Smooth muscle cell (in vitro differentiated cells): ENCODE measurements at regions not wholly inside any gene's neighbourhood (a gene's known extent, or its start where the extent isn't known, plus 50 kb on each side); places are given as distances from the start of the nearest gene placed in this dataset.

Source experiments
- DNase-seq: peaks from one replicate; lab custom pipeline; 2025; ENCODE audit not compliant: unreplicated experiment; lab: John Stamatoyannopoulos, UW
- H2AFZ ChIP-seq: fragments of 200-600 bp; sonication (generic); 2 replicates; pipeline ENCODE4 v1.6.0; 2016; ENCODE audit warnings: antibody characterized with exemption, low read depth, mild to moderate bottlenecking
- H3F3A ChIP-seq: fragments of 200-600 bp; sonication (generic); 2 replicates; pipeline ENCODE4 v1.6.0; 2017; ENCODE audit warnings: antibody characterized with exemption, low read depth
- H3K27ac ChIP-seq: fragments of 200-600 bp; sonication (generic); 2 replicates; pipeline ENCODE4 v1.5.1; 2016; ENCODE audit warnings: low read depth, mild to moderate bottlenecking
- H3K27me3 ChIP-seq: fragments of 200-600 bp; sonication (generic); 2 replicates; pipeline ENCODE4 v1.6.1; 2016; ENCODE audit warnings: low read depth, mild to moderate bottlenecking
- H3K36me3 ChIP-seq: fragments of 200-600 bp; sonication (generic); 2 replicates; pipeline ENCODE4 v1.5.1; 2016; ENCODE audit warnings: low read depth
- H3K4me1 ChIP-seq: fragments of 200-600 bp; sonication (generic); 2 replicates; pipeline ENCODE4 v1.5.1; 2016; ENCODE audit warnings: low read depth
- H3K4me2 ChIP-seq: fragments of 200-600 bp; sonication (generic); 2 replicates; pipeline ENCODE4 v1.6.0; 2016; ENCODE audit warnings: mild to moderate bottlenecking
- H3K4me3 ChIP-seq: fragments of 200-600 bp; sonication (generic); 2 replicates; pipeline ENCODE4 v1.5.1; 2016; ENCODE audit warnings: mild to moderate bottlenecking
- H3K79me2 ChIP-seq: fragments of 200-600 bp; sonication (generic); 2 replicates; pipeline ENCODE4 v1.6.0; 2016; ENCODE audit warnings: low read depth, mild to moderate bottlenecking
- H3K9ac ChIP-seq: fragments of 200-600 bp; sonication (generic); 2 replicates; pipeline ENCODE4 v1.6.0; 2016; ENCODE audit warnings: low read depth
- H3K9me3 ChIP-seq: fragments of 200-600 bp; sonication (generic); replicated peaks from 2 replicates; pipeline ENCODE4 v1.5.1; 2016; ENCODE audit warnings: low read depth
- H4K20me1 ChIP-seq: fragments of 200-600 bp; sonication (generic); 2 replicates; pipeline ENCODE4 v1.6.0; 2016; ENCODE audit warnings: low read depth
- CTCF ChIP-seq: fragments of 200-600 bp; sonication (generic); IDR thresholded peaks from 2 replicates; pipeline ENCODE4 v1.5.1; 2017; ENCODE audit warnings: borderline replicate concordance, mild to moderate bottlenecking, antibody characterized with exemption; ENCODE audit not compliant: insufficient read depth, poor library complexity, severe bottlenecking
- WGBS: methylation state at CpG from one replicate; pipeline ENCODE4 v1.1.7; 2016; ENCODE audit warnings: low lambda C conversion rate; 5-methylcytosine and 5-hydroxymethylcytosine counted together

- Histone ChIP-seq H3K27ac (peak overlapping the region; percentile 68), H3K36me3 (no peaks in the 10 kb centered on the region), H3F3A (no peaks in the 10 kb centered on the region), H3K9ac (peak overlapping the region; percentile 82), H3K4me3 (peak overlapping the region; percentile 77), H3K4me1 (peaks cover 6% of the 10 kb centered on the region), H3K9me3 (no peaks in the 10 kb centered on the region), H3K4me2 (peak overlapping the region; percentile 97), H3K27me3 (no peaks in the 10 kb centered on the region), H3K79me2 (no peaks in the 10 kb centered on the region), H2AFZ (peak overlapping the region; percentile 98), H4K20me1 (no peaks in the 10 kb centered on the region)
- no peak for DNase-seq
- WGBS, result 24% methylated on average over 2 of the region's 2 CpGs
- TF ChIP-seq CTCF, result no peak
Measured at GRCh38 chr4:102430461-102430910, 70.7 kb upstream of the NFKB1 start.

GRCh38 chr4:102431608-102431961, 69.6 kb upstream of the NFKB1 start:
- no peak overlapping the region for H3K27ac ChIP-seq
- no peak overlapping the region for H3K9ac ChIP-seq

GRCh38 chr4:102437111-102437510, 64.0 kb upstream of the NFKB1 start:
- Histone ChIP-seq H3K4me3 (no peak overlapping the region), H3K4me2 (no peak overlapping the region), H3K27ac (no peak overlapping the region), H3K36me3 (no peaks in the 10 kb centered on the region), H3F3A (peaks cover 4% of the 10 kb centered on the region), H3K9ac (no peak overlapping the region), H3K27me3 (no peaks in the 10 kb centered on the region), H3K4me1 (peaks cover 19% of the 10 kb centered on the region), H3K9me3 (no peaks in the 10 kb centered on the region), H4K20me1 (no peaks in the 10 kb centered on the region), H2AFZ (no peak overlapping the region), H3K79me2 (no peaks in the 10 kb centered on the region)
- no peak for DNase-seq
- WGBS, result 98% methylated on average over 3 of the region's 3 CpGs
- no peak for TF ChIP-seq CTCF

More at GRCh38 chr4:102431608-102431961, 69.6 kb upstream of the NFKB1 start:
- no peak overlapping the region for H3K4me2 ChIP-seq
- DNase-seq, result no peak
- peak overlapping the region; percentile 77 for H3K4me3 ChIP-seq
- H2AFZ ChIP-seq, result no peak overlapping the region
- no peaks in the 10 kb centered on the region for H3K79me2 ChIP-seq
- H4K20me1 ChIP-seq, result no peaks in the 10 kb centered on the region
- no peaks in the 10 kb centered on the region for H3K36me3 ChIP-seq
- H3K27me3 ChIP-seq, result no peaks in the 10 kb centered on the region
- TF ChIP-seq CTCF, result no peak
- peaks cover 6% of the 10 kb centered on the region for H3K4me1 ChIP-seq
- no peaks in the 10 kb centered on the region for H3K9me3 ChIP-seq
- no peaks in the 10 kb centered on the region for H3F3A ChIP-seq

GRCh38 chr4:102438396-102439235, 62.5 kb upstream of the NFKB1 start:
- 58% methylated on average over 4 of the region's 4 CpGs for WGBS
- no peaks in the 10 kb centered on the region for H3K79me2 ChIP-seq
- H3K4me3 ChIP-seq, result no peak overlapping the region
- H3K27me3 ChIP-seq, result no peaks in the 10 kb centered on the region
- peak overlapping the region; percentile 79 for H3K4me2 ChIP-seq
- H3F3A ChIP-seq, result peaks cover 4% of the 10 kb centered on the region
- peaks cover 19% of the 10 kb centered on the region for H3K4me1 ChIP-seq
- no peak for DNase-seq
- peak overlapping the region; percentile 96 for H3K9ac ChIP-seq
- H3K27ac ChIP-seq, result peak overlapping the region; percentile 100
- no peaks in the 10 kb centered on the region for H4K20me1 ChIP-seq
- no peaks in the 10 kb centered on the region for H3K9me3 ChIP-seq
- H3K36me3 ChIP-seq, result no peaks in the 10 kb centered on the region
- no peak for TF ChIP-seq CTCF
- H2AFZ ChIP-seq, result peak overlapping the region; percentile 14
